ENCODE measurements at regions not wholly inside any gene's neighbourhood (a gene's known extent, or its start where the extent isn't known, plus 50 kb on each side); places are given as distances from the start of the nearest gene placed in this dataset.

GRCh38 chr13:29679396-29680053 is 84.0 kb upstream of the SLC7A1 start:
- ChIA-PET CTCF (no interaction called here), SMC1A (ENCODE audit: uncharacterized antibody, unreplicated experiment) (no interaction called here), RAD21 (ENCODE audit: unreplicated experiment) (no interaction called here), POLR2A (no interaction called here)
- Histone ChIP-seq H3K27ac (ENCODE audit: control insufficient read depth, insufficient read depth) (no peak overlapping the region), H3K4me1 (ENCODE audit: control insufficient read depth, insufficient read depth, low read length) (no peaks in the 10 kb centered on the region), H2AFZ (ENCODE audit: control insufficient read depth, low read depth, low read length) (no peak overlapping the region), H3K4me3 (no peak overlapping the region), H3K27me3 (replicated peaks in 1 of 2; ENCODE audit: control insufficient read depth in 2 of 2, insufficient read depth in 2 of 2, low read length in 1 of 2) (no peaks in the 10 kb centered on the region), H3K36me3 (ENCODE audit: control insufficient read depth in 2 of 2, insufficient read depth in 2 of 2, low read length in 1 of 2) (no peaks in the 10 kb centered on the region), H4K20me1 (ENCODE audit: control insufficient read depth, insufficient read depth) (no peaks in the 10 kb centered on the region), H3K4me2 (ENCODE audit: control insufficient read depth, insufficient read depth) (no peak overlapping the region), H3K9me3 (replicated peaks; ENCODE audit: control insufficient read depth, insufficient read depth, low read length) (no peaks in the 10 kb centered on the region), H3K79me2 (ENCODE audit: control insufficient read depth, insufficient read depth, low read length) (no peaks in the 10 kb centered on the region), H3K9ac (ENCODE audit: control insufficient read depth, insufficient read depth, low read length) (no peak overlapping the region)
- intact Hi-C loops (cut with micrococcal nuclease; ENCODE audit: unreplicated experiment) (no loop called here), in situ Hi-C loops (cut with MboI) (no loop called here)
- no TSS peak for BruUV-seq (replicated peaks)
- DNase-seq (ENCODE audit: low read depth, low spot score) (no peak), ATAC-seq (no peak), FAIRE-seq (no peak)
- 52% methylated on average over 9 of the region's 9 CpGs for WGBS (ENCODE audit: insufficient coverage, insufficient replicate concordance, low lambda C conversion rate, missing lambda C conversion rate)
- no peak for TF ChIP-seq HSF1 (IDR thresholded peaks at IDR 0.05; ENCODE audit: low read depth, low read length)
- no peak for TF ChIP-seq CEBPZ (IDR thresholded peaks at IDR 0.05; ENCODE audit: low read depth, low read length)
- no peak for TF ChIP-seq ZBTB11 (CRISPR knock-in tag; IDR thresholded peaks at IDR 0.05)
- no peak for TF ChIP-seq SPI1 (IDR thresholded peaks at IDR 0.05; ENCODE audit: borderline replicate concordance, insufficient read depth, low read depth, low read length)
- no peak for TF ChIP-seq TCF7 (IDR thresholded peaks at IDR 0.05; ENCODE audit: borderline replicate concordance)
- no peak for TF ChIP-seq ZNF274 (IDR thresholded peaks at IDR 0.05; ENCODE audit: insufficient read depth, insufficient read length)
- no peak for TF ChIP-seq PBX3 (IDR thresholded peaks at IDR 0.05; ENCODE audit: insufficient replicate concordance, low read depth, low read length)
- no peak for TF ChIP-seq CTCF (IDR thresholded peaks at IDR 0.05 in 2 of 3, conservative IDR thresholded peaks at IDR 0.05 in 1 of 3; ENCODE audit: control insufficient read depth in 2 of 3, extremely low read depth in 1 of 3, insufficient read depth in 1 of 3, low read depth in 3 of 3, low read length in 3 of 3)
- TF ChIP-seq DPF2 (IDR thresholded peaks at IDR 0.05): no peak

All from GM12878 (cell line).